SK-N-SH (cell line): ENCODE measurements at regions not wholly inside any gene's neighbourhood (a gene's known extent, or its start where the extent isn't known, plus 50 kb on each side); places are given as distances from the start of the nearest gene placed in this dataset.

Source experiments
- CTCF ChIA-PET: fragments of 300-600, 350-600 bp; formaldehyde crosslinking; extraction: SDS; loops from one replicate; lab custom pipeline; 2021; lab: Yijun Ruan, JAX
- POLR2A ChIA-PET: fragments of 350-600 bp; sonication (Branson Sonifier 250); formaldehyde crosslinking; extraction: SDS; loops from one replicate; lab custom pipeline; 2020; ENCODE audit warnings: antibody characterized with exemption, inconsistent platforms; lab: Yijun Ruan, JAX
- DNase-seq: peaks from one replicate; pipeline ENCODE4 v3.0.0; 2012
- H2AFZ ChIP-seq: fragments of 200-600 bp; sonication (generic); 2 replicates; pipeline ENCODE4 v1.8.1; 2016; ENCODE audit warnings: antibody characterized with exemption, mild to moderate bottlenecking, low read depth
- H3F3A ChIP-seq: fragments of 200-600 bp; sonication (generic); replicated peaks from 2 replicates; pipeline ENCODE3; 2016; ENCODE audit warnings: antibody characterized with exemption, mild to moderate bottlenecking; ENCODE audit not compliant: insufficient read depth
- H3K27ac ChIP-seq, 2 experiments: fragments of 200-500 bp in 1 of 2; fragments of 200-600 bp in 1 of 2; sonication (Bioruptor generic) in 1 of 2; sonication (generic), shearing (Covaris generic) in 1 of 2; 2 replicates each; pipeline versions ENCODE4 v1.5.1 to v1.6.1; 2014 to 2016; ENCODE audit warnings: low read depth in 2 of 2, inconsistent platforms in 1 of 2, low read length in 1 of 2, mild to moderate bottlenecking in 1 of 2, mixed read lengths in 1 of 2
- H3K27me3 ChIP-seq: fragments of 200-600 bp; sonication (generic), shearing (Covaris generic); 2 replicates; pipeline ENCODE4 v1.6.1; 2016; ENCODE audit warnings: mixed run types; ENCODE audit not compliant: insufficient read depth
- H3K36me3 ChIP-seq, 2 experiments: fragments of 200-500 bp in 1 of 2; fragments of 200-600 bp in 1 of 2; sonication (Bioruptor generic) in 1 of 2; sonication (generic) in 1 of 2; replicated peaks in 1 of 2; 2 replicates each; pipeline versions ENCODE3 to v1.5.1; 2014 to 2016; ENCODE audit warnings: low read length in 1 of 2, mild to moderate bottlenecking in 1 of 2; ENCODE audit not compliant: insufficient read depth in 2 of 2, control insufficient read depth in 1 of 2
- H3K4me1 ChIP-seq, 2 experiments: fragments of 200-500 bp in 1 of 2; fragments of 200-600 bp in 1 of 2; sonication (Bioruptor generic) in 1 of 2; sonication (generic), shearing (Covaris generic) in 1 of 2; 2 replicates each; pipeline versions ENCODE4 v1.5.1 to v1.6.1; 2014 to 2016; ENCODE audit warnings: low read depth in 1 of 2, low read length in 1 of 2, mixed run types in 1 of 2; ENCODE audit not compliant: insufficient read depth in 2 of 2, control insufficient read depth in 1 of 2
- H3K4me2 ChIP-seq: fragments of 200-600 bp; sonication (generic), shearing (Covaris generic); 2 replicates; pipeline ENCODE4 v1.6.1; 2017; ENCODE audit warnings: mixed run types
- H3K4me3 ChIP-seq, 2 experiments: fragments of 200-500 bp in 1 of 2; fragments of 200-600 bp in 1 of 2; sonication (Bioruptor generic) in 1 of 2; sonication (generic), shearing (Covaris generic) in 1 of 2; 2 replicates each; pipeline versions ENCODE4 v1.5.1 to v1.8.1; 2014 to 2016; ENCODE audit warnings: low read depth in 2 of 2, inconsistent platforms in 1 of 2, low read length in 1 of 2, mild to moderate bottlenecking in 1 of 2, mixed read lengths in 1 of 2, moderate library complexity in 1 of 2
- H3K79me2 ChIP-seq: fragments of 200-600 bp; sonication (generic); 2 replicates; pipeline ENCODE4 v1.8.1; 2017; ENCODE audit warnings: mild to moderate bottlenecking; ENCODE audit not compliant: insufficient read depth
- H3K9ac ChIP-seq: fragments of 200-600 bp; sonication (generic); 2 replicates; pipeline ENCODE4 v1.6.1; 2017; ENCODE audit warnings: mixed run types
- H3K9me2 ChIP-seq: fragments of 200-600 bp; sonication (generic); 2 replicates; pipeline ENCODE4 v1.6.1; 2017; ENCODE audit warnings: mixed run types
- H3K9me3 ChIP-seq: fragments of 200-600 bp; sonication (generic); 2 replicates; pipeline ENCODE4 v1.6.1; 2017; ENCODE audit warnings: mixed run types, mild to moderate bottlenecking, moderate library complexity
- H4K20me1 ChIP-seq: fragments of 200-600 bp; sonication (generic); 2 replicates; pipeline ENCODE4 v1.6.1; 2017; ENCODE audit warnings: mild to moderate bottlenecking, mixed run types; ENCODE audit not compliant: insufficient read depth
- CHD2 ChIP-seq: fragments of 150-350 bp; IDR thresholded peaks from 2 replicates; pipeline ENCODE4 v1.6.1; 2018; ENCODE audit warnings: low read length; ENCODE audit not compliant: partially characterized antibody
- ELF1 ChIP-seq: IDR thresholded peaks from 2 replicates; pipeline ENCODE4 v1.4.0; 2012
- FOSL2 ChIP-seq: IDR thresholded peaks from 2 replicates; pipeline ENCODE4 v1.4.0; 2012; ENCODE audit warnings: low read depth, mild to moderate bottlenecking, moderate library complexity, borderline replicate concordance
- FOXJ3 ChIP-seq: sonication (generic); formaldehyde crosslinking; IDR thresholded peaks from 2 replicates; pipeline ENCODE4 v1.5.1; 2020; ENCODE audit warnings: mild to moderate bottlenecking, missing genetic modification reagents
- GABPA ChIP-seq: IDR thresholded peaks from 2 replicates; pipeline ENCODE4 v1.4.0; 2012; ENCODE audit warnings: low read depth, mild to moderate bottlenecking
- GATA2 ChIP-seq: sonication (generic); formaldehyde crosslinking; IDR thresholded peaks from 2 replicates; pipeline ENCODE4 v1.5.0; 2020; ENCODE audit warnings: mild to moderate bottlenecking, missing genetic modification reagents
- JUND ChIP-seq: IDR thresholded peaks from 2 replicates; pipeline ENCODE4 v1.4.0; 2012
- RCOR1 ChIP-seq: fragments of 150-350 bp; IDR thresholded peaks from 2 replicates; pipeline ENCODE4 v1.6.1; 2017; ENCODE audit warnings: antibody characterized with exemption, low read length
- RFX5 ChIP-seq: IDR thresholded peaks from 2 replicates; pipeline ENCODE4 v1.6.1; 2012; ENCODE audit warnings: mild to moderate bottlenecking, improper control_type of control experiment, low read length
- SMC3 ChIP-seq: IDR thresholded peaks from 2 replicates; pipeline ENCODE4 v1.6.1; 2012; ENCODE audit warnings: low read depth, low read length, improper control_type of control experiment
- TAF1 ChIP-seq: IDR thresholded peaks from 2 replicates; pipeline ENCODE4 v1.6.1; 2012; ENCODE audit warnings: low read depth, mild to moderate bottlenecking, low read length, moderate library complexity, borderline replicate concordance
- TCF12 ChIP-seq: IDR thresholded peaks from 2 replicates; pipeline ENCODE4 v1.4.0; 2012
- YY1 ChIP-seq: IDR thresholded peaks from 2 replicates; pipeline ENCODE4 v1.4.0; 2012; ENCODE audit warnings: low read depth, mild to moderate bottlenecking
- WGBS: methylation state at CpG from one replicate; pipeline ENCODE4 v1.1.6; 2017; ENCODE audit warnings: low lambda C conversion rate; 5-methylcytosine and 5-hydroxymethylcytosine counted together
- TF ChIP-seq, protein P1 (sequence below): IDR thresholded peaks from 2 replicates; pipeline ENCODE4 v1.4.0; 2012; ENCODE audit warnings: low read depth
- TF ChIP-seq, protein P2 (sequence below): IDR thresholded peaks from 2 replicates; pipeline ENCODE4 v1.4.0; 2012; ENCODE audit warnings: low read depth, borderline replicate concordance
- TF ChIP-seq, protein P3 (sequence below): IDR thresholded peaks from 2 replicates; pipeline ENCODE4; 2012
- TF ChIP-seq, protein P4 (sequence below): fragments of 150-350 bp; IDR thresholded peaks from 2 replicates; pipeline ENCODE4 v1.6.1; 2016; ENCODE audit warnings: mild to moderate bottlenecking, low read depth, low read length

DNA sequence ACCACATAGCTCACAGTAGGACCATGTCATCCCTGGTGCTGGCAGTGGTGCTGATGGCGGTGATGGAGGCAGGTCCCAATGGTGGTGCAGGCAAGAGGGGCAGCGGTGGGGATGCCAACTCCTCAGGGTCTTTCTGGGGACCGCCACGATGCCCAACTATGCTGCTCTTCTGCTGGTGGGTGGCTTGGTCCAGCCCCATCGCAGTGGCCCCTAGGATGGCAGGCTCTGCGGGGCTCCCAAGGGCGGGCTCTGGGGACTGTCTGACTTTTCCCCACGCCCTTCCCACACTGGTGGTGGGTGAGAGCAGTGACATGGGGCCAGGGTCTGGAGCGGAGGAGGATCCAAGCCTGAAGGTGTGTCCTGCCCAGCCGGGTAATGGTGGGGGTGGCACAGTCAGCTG, 288.9 kb upstream of the RIOK2 start:
- no peak overlapping the region for H2AFZ ChIP-seq
- no peak overlapping the region for H3K27ac ChIP-seq
- WGBS = 74% methylated on average over 4 of the region's 10 CpGs
- H4K20me1 ChIP-seq = no peaks in the 10 kb centered on the region
- H3K36me3 ChIP-seq = no peaks in the 10 kb centered on the region
- no peaks in the 10 kb centered on the region for H3K9me2 ChIP-seq
- peaks cover 3% of the 10 kb centered on the region for H3F3A ChIP-seq
- no peaks in the 10 kb centered on the region for H3K27me3 ChIP-seq
- H3K4me1 ChIP-seq = no peaks in the 10 kb centered on the region
- no peak overlapping the region for H3K9ac ChIP-seq
- no peak for DNase-seq
- ChIA-PET CTCF (no interaction called here), POLR2A (no interaction called here)
- peaks cover 10% of the 10 kb centered on the region; the same call in 1 of the 2 replicates for H3K9me3 ChIP-seq
- H3K79me2 ChIP-seq = no peaks in the 10 kb centered on the region
- no peak overlapping the region for H3K4me3 ChIP-seq
- no peak overlapping the region for H3K4me2 ChIP-seq
- TF ChIP-seq RCOR1 (no peak), TCF12 (no peak), RFX5 (no peak), TAF1 (no peak), CHD2 (no peak)
- TF ChIP-seq, all 33 proteins: peak for 0

DNA sequence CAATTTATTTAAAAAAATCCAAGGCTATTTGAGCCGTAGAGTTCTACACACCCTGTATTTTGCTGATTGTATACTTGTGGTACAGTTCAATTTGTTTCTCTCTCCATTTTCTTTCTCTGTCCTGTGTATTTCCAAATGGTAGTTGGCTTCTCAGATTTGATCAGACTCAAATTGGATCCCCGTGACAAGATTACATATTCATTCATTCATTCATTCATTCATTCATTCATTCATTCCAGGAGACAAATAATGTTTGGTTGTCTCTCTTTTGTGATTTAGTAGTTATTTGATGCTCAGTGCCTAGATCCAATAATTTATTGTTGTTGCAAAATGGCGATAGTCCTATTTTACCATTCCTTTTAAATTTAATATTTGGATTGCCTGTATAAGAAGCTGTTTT, 292.8 kb upstream of the RIOK2 start:
- no peak for DNase-seq
- no peak overlapping the region for H2AFZ ChIP-seq
- no peaks in the 10 kb centered on the region for H3K9me2 ChIP-seq
- no peaks in the 10 kb centered on the region for H3K27me3 ChIP-seq
- 69% methylated on average over 3 of the region's 3 CpGs for WGBS
- no peak for TF ChIP-seq GABPA
- TF ChIP-seq FOSL2 = no peak
- no peak for TF ChIP-seq YY1
- no peak for TF ChIP-seq GATA2 (CRISPR knock-in tag)
- TF ChIP-seq JUND = no peak
- TF ChIP-seq, protein P1, sequence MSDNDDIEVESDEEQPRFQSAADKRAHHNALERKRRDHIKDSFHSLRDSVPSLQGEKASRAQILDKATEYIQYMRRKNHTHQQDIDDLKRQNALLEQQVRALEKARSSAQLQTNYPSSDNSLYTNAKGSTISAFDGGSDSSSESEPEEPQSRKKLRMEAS = no peak
- no peak for TF ChIP-seq SMC3
- TF ChIP-seq FOXJ3 (CRISPR knock-in tag) = no peak
- TF ChIP-seq, protein P2, sequence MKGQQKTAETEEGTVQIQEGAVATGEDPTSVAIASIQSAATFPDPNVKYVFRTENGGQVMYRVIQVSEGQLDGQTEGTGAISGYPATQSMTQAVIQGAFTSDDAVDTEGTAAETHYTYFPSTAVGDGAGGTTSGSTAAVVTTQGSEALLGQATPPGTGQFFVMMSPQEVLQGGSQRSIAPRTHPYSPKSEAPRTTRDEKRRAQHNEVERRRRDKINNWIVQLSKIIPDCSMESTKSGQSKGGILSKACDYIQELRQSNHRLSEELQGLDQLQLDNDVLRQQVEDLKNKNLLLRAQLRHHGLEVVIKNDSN = no peak
- no peak for TF ChIP-seq TCF12
- TF ChIP-seq, protein P3, sequence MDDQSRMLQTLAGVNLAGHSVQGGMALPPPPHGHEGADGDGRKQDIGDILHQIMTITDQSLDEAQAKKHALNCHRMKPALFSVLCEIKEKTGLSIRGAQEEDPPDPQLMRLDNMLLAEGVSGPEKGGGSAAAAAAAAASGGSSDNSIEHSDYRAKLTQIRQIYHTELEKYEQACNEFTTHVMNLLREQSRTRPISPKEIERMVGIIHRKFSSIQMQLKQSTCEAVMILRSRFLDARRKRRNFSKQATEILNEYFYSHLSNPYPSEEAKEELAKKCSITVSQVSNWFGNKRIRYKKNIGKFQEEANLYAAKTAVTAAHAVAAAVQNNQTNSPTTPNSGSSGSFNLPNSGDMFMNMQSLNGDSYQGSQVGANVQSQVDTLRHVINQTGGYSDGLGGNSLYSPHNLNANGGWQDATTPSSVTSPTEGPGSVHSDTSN = no peak
- TF ChIP-seq ELF1 = no peak
- TF ChIP-seq, protein P4, sequence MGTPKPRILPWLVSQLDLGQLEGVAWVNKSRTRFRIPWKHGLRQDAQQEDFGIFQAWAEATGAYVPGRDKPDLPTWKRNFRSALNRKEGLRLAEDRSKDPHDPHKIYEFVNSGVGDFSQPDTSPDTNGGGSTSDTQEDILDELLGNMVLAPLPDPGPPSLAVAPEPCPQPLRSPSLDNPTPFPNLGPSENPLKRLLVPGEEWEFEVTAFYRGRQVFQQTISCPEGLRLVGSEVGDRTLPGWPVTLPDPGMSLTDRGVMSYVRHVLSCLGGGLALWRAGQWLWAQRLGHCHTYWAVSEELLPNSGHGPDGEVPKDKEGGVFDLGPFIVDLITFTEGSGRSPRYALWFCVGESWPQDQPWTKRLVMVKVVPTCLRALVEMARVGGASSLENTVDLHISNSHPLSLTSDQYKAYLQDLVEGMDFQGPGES = no peak
- no peak overlapping the region for H3K27ac ChIP-seq
- CTCF ChIA-PET = no interaction called here
- peaks cover 3% of the 10 kb centered on the region for H3F3A ChIP-seq
- no peaks in the 10 kb centered on the region for H3K79me2 ChIP-seq
- H3K4me2 ChIP-seq = no peak overlapping the region
- no peaks in the 10 kb centered on the region for H3K36me3 ChIP-seq
- H3K9ac ChIP-seq = no peak overlapping the region
- H3K9me3 ChIP-seq = peaks cover 15% of the 10 kb centered on the region; the same call in 1 of the 2 replicates
- no peaks in the 10 kb centered on the region for H3K4me1 ChIP-seq
- H3K4me3 ChIP-seq = no peak overlapping the region
- H4K20me1 ChIP-seq = no peaks in the 10 kb centered on the region
- POLR2A ChIA-PET = no interaction called here
